ENCODE measurements at regions not wholly inside any gene's neighbourhood (a gene's known extent, or its start where the extent isn't known, plus 50 kb on each side); places are given as distances from the start of the nearest gene placed in this dataset.

GRCh38 chr4:63607169-63607872 lies 801.9 kb downstream of the TECRL start (continued):
- TF ChIP-seq ZNF503 (CRISPR knock-in tag; IDR thresholded peaks at IDR 0.05) (no peak), ZFX (CRISPR knock-in tag; IDR thresholded peaks at IDR 0.05; ENCODE audit: low read depth) (no peak), ZNF652 (CRISPR knock-in tag; IDR thresholded peaks at IDR 0.05; ENCODE audit: borderline replicate concordance, low read depth) (no peak), LCORL (IDR thresholded peaks at IDR 0.05) (no peak), LCORL (CRISPR knock-in tag; IDR thresholded peaks at IDR 0.05) (no peak), POLR2A (IDR thresholded peaks at IDR 0.05; ENCODE audit: insufficient read depth in 1 of 2, low read depth in 2 of 2, low read length in 2 of 2) (no peak), JDP2 (CRISPR knock-in tag; IDR thresholded peaks at IDR 0.05; ENCODE audit: borderline replicate concordance) (no peak), GTF2F1 (IDR thresholded peaks at IDR 0.05; ENCODE audit: low read length) (no peak)
- TF ChIP-seq, protein P1, sequence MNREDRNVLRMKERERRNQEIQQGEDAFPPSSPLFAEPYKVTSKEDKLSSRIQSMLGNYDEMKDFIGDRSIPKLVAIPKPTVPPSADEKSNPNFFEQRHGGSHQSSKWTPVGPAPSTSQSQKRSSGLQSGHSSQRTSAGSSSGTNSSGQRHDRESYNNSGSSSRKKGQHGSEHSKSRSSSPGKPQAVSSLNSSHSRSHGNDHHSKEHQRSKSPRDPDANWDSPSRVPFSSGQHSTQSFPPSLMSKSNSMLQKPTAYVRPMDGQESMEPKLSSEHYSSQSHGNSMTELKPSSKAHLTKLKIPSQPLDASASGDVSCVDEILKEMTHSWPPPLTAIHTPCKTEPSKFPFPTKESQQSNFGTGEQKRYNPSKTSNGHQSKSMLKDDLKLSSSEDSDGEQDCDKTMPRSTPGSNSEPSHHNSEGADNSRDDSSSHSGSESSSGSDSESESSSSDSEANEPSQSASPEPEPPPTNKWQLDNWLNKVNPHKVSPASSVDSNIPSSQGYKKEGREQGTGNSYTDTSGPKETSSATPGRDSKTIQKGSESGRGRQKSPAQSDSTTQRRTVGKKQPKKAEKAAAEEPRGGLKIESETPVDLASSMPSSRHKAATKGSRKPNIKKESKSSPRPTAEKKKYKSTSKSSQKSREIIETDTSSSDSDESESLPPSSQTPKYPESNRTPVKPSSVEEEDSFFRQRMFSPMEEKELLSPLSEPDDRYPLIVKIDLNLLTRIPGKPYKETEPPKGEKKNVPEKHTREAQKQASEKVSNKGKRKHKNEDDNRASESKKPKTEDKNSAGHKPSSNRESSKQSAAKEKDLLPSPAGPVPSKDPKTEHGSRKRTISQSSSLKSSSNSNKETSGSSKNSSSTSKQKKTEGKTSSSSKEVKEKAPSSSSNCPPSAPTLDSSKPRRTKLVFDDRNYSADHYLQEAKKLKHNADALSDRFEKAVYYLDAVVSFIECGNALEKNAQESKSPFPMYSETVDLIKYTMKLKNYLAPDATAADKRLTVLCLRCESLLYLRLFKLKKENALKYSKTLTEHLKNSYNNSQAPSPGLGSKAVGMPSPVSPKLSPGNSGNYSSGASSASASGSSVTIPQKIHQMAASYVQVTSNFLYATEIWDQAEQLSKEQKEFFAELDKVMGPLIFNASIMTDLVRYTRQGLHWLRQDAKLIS (CRISPR knock-in tag; IDR thresholded peaks at IDR 0.05): no peak
- TF ChIP-seq, protein P2, sequence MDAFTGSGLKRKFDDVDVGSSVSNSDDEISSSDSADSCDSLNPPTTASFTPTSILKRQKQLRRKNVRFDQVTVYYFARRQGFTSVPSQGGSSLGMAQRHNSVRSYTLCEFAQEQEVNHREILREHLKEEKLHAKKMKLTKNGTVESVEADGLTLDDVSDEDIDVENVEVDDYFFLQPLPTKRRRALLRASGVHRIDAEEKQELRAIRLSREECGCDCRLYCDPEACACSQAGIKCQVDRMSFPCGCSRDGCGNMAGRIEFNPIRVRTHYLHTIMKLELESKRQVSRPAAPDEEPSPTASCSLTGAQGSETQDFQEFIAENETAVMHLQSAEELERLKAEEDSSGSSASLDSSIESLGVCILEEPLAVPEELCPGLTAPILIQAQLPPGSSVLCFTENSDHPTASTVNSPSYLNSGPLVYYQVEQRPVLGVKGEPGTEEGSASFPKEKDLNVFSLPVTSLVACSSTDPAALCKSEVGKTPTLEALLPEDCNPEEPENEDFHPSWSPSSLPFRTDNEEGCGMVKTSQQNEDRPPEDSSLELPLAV (CRISPR knock-in tag; conservative IDR thresholded peaks at IDR 0.05; ENCODE audit: low read depth): no peak
- TF ChIP-seq, protein P3, sequence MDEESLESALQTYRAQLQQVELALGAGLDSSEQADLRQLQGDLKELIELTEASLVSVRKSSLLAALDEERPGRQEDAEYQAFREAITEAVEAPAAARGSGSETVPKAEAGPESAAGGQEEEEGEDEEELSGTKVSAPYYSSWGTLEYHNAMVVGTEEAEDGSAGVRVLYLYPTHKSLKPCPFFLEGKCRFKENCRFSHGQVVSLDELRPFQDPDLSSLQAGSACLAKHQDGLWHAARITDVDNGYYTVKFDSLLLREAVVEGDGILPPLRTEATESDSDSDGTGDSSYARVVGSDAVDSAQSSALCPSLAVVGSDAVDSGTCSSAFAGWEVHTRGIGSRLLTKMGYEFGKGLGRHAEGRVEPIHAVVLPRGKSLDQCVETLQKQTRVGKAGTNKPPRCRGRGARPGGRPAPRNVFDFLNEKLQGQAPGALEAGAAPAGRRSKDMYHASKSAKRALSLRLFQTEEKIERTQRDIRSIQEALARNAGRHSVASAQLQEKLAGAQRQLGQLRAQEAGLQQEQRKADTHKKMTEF (CRISPR knock-in tag; IDR thresholded peaks at IDR 0.05): no peak

All from HepG2 (cell line).